HG02610 (cell line): ENCODE measurements at regions not wholly inside any gene's neighbourhood (a gene's known extent, or its start where the extent isn't known, plus 50 kb on each side); places are given as distances from the start of the nearest gene placed in this dataset.

ENCODE experiments used
- ATAC-seq: cut with Tn5 transposase; IDR thresholded peaks from one replicate; pipeline ENCODE4 v1.9.1; 2021; ENCODE audit warnings: mild to moderate bottlenecking, moderate library complexity; ENCODE audit not compliant: unreplicated experiment

GRCh38 chr7:108947526-108947925 is 377.9 kb downstream of the DNAJB9 start:
- ATAC-seq = no peak

- no peak for ATAC-seq
Measured at GRCh38 chr7:108972004-108972403, 402.3 kb downstream of the DNAJB9 start.

GRCh38 chr7:108973075-108973474 is 403.4 kb downstream of the DNAJB9 start:
- no peak for ATAC-seq

- ATAC-seq = no peak
Measured at GRCh38 chr7:108974641-108975040, 405.0 kb downstream of the DNAJB9 start.

GRCh38 chr7:108985037-108985436 is 415.4 kb downstream of the DNAJB9 start:
- no peak for ATAC-seq

GRCh38 chr7:108989319-108989718 is 419.6 kb downstream of the DNAJB9 start:
- ATAC-seq = no peak

GRCh38 chr7:108997480-108997879 is 427.8 kb downstream of the DNAJB9 start:
- no peak for ATAC-seq

- no peak for ATAC-seq
Measured at GRCh38 chr7:109003742-109004141, 434.1 kb downstream of the DNAJB9 start.

- ATAC-seq = no peak
Measured at GRCh38 chr7:109009636-109010035, 440.0 kb downstream of the DNAJB9 start.

- ATAC-seq = no peak
Measured at GRCh38 chr7:109020251-109020650, 450.6 kb downstream of the DNAJB9 start.

GRCh38 chr7:109021390-109021789 is 451.7 kb downstream of the DNAJB9 start:
- no peak for ATAC-seq

- no peak for ATAC-seq
Measured at GRCh38 chr7:109029866-109030265, 460.2 kb downstream of the DNAJB9 start.

- no peak for ATAC-seq
Measured at GRCh38 chr7:109044691-109045090, 475.0 kb downstream of the DNAJB9 start.

- ATAC-seq = no peak
Measured at GRCh38 chr7:109049366-109049765, 479.7 kb downstream of the DNAJB9 start.

GRCh38 chr7:109059089-109059488 is 489.4 kb downstream of the DNAJB9 start:
- no peak for ATAC-seq

- no peak for ATAC-seq
Measured at GRCh38 chr7:109062798-109063197, 493.1 kb downstream of the DNAJB9 start.

- no peak for ATAC-seq
Measured at GRCh38 chr7:109073543-109073942, 503.9 kb downstream of the DNAJB9 start.

- no peak for ATAC-seq
Measured at GRCh38 chr7:109076396-109076972, 506.8 kb downstream of the DNAJB9 start.

- ATAC-seq = no peak
Measured at GRCh38 chr7:109091042-109091441, 521.4 kb downstream of the DNAJB9 start.

- ATAC-seq = no peak
Measured at GRCh38 chr7:109092268-109092667, 522.6 kb downstream of the DNAJB9 start.

- ATAC-seq = no peak
Measured at GRCh38 chr7:109101332-109101731, 531.7 kb downstream of the DNAJB9 start.

- no peak for ATAC-seq
Measured at GRCh38 chr7:109109558-109109957, 539.9 kb downstream of the DNAJB9 start.

GRCh38 chr7:109111086-109111485 is 541.4 kb downstream of the DNAJB9 start:
- ATAC-seq = no peak
